HG02943 (cell line): ENCODE measurements at regions not wholly inside any gene's neighbourhood (a gene's known extent, or its start where the extent isn't known, plus 50 kb on each side); places are given as distances from the start of the nearest gene placed in this dataset.
"Not testable (repeated sequence)": the region's sequence is repeated elsewhere in the genome, so short reads cannot be mapped to it uniquely, and the experiment has no call there.

Experiments used
- ATAC-seq: cut with Tn5 transposase; IDR thresholded peaks from one replicate; pipeline ENCODE4 v1.9.1; 2021; ENCODE audit warnings: mild to moderate bottlenecking, low read depth, moderate library complexity; ENCODE audit not compliant: unreplicated experiment

- no peak for ATAC-seq
Measured at GRCh38 chr3:178129109-178129508, 407.1 kb upstream of the KCNMB2 start.

DNA sequence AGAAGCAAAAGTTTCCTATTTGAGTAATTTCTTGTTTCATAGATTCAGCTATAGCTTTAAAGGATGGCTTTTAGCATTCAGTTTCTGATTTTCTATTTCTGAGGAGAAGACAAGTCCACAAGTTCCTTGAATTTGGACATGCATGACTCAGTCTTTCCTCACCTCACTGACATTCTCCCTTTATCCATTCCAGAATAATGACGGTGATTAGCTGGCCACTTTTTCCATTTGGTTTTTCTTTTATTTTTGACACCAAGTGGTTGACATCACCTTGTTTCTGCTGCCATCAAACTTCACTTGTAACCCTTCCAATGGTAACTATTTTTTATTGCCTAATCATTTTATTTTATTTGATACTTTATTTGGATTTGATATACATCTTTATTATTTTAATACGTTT is 404.4 kb upstream of the KCNMB2 start:
- ATAC-seq: no peak

DNA sequence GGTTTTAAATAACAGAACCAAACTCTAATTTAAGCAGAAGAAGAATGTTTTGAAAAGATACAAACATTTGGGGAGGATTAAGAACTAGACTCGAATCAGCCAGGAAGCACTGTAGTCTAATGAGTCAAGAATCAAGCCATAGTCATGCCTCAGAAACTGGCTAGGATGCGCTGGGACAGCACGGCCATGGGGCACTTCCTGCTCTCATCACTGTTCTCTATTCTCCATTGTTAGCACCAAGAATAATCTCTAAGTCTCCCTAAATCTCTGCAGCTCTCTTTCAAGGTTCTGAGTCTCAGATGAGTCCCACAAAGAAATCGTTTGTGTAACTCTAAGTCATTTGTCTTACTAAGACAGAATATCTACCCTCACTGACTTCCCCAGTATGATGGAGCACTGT is 399.0 kb upstream of the KCNMB2 start:
- no peak for ATAC-seq

- ATAC-seq: no peak
Measured at GRCh38 chr3:178137831-178138230, 398.4 kb upstream of the KCNMB2 start.

- no peak for ATAC-seq
Measured at GRCh38 chr3:178139116-178139515, 397.1 kb upstream of the KCNMB2 start.

DNA sequence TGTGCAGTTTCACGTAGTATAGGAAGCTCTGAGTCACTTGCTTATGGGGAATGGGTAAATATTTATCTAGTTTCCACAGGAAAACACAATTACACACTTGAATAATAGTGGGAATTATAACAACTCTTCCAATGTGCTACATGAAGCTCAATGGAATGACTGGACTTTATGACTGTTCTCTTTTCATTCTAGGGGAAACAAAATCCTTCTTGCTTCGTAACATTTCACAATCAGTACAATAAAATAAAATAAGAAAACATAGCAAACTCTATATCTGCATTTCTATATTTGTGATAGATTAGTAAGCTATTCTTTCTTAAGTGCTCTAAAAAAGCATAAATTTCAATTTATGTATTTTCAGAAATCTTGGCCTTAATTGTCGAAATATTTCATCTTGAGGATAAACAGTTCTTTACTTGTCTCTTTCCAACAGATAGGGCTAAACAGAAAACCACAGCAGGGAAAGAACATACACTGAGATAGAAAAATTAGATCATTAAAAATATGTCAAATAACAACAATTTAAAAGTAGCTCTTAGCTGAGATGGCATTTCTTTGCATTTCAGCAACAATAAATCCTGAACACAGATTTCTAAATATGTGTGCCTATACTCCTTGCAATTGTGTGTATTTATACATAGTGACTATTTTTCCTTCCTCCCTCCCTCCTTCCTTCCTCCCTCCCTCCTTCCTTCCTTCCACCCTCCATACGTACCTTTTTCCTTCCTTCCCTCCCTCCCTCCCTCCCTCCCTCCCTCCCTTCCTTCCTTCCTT is 395.5 kb upstream of the KCNMB2 start:
- no peak for ATAC-seq

GRCh38 chr3:178141305-178141684 is 394.9 kb upstream of the KCNMB2 start:
- ATAC-seq: not testable (repeated sequence)

GRCh38 chr3:178146406-178146831 is 389.8 kb upstream of the KCNMB2 start:
- ATAC-seq: no peak

GRCh38 chr3:178147001-178147400 is 389.2 kb upstream of the KCNMB2 start:
- ATAC-seq: no peak

GRCh38 chr3:178152031-178152806 is 384.0 kb upstream of the KCNMB2 start:
- no peak for ATAC-seq

GRCh38 chr3:178152988-178153387 is 383.2 kb upstream of the KCNMB2 start:
- ATAC-seq: no peak

GRCh38 chr3:178155521-178155920 is 380.7 kb upstream of the KCNMB2 start:
- no peak for ATAC-seq

GRCh38 chr3:178156301-178156700 is 379.9 kb upstream of the KCNMB2 start:
- ATAC-seq: no peak

GRCh38 chr3:178159691-178160220 is 376.5 kb upstream of the KCNMB2 start:
- no peak for ATAC-seq

- no peak for ATAC-seq
Measured at GRCh38 chr3:178169421-178169820, 366.8 kb upstream of the KCNMB2 start.

- no peak for ATAC-seq
Measured at GRCh38 chr3:178170698-178171535, 365.3 kb upstream of the KCNMB2 start.

DNA sequence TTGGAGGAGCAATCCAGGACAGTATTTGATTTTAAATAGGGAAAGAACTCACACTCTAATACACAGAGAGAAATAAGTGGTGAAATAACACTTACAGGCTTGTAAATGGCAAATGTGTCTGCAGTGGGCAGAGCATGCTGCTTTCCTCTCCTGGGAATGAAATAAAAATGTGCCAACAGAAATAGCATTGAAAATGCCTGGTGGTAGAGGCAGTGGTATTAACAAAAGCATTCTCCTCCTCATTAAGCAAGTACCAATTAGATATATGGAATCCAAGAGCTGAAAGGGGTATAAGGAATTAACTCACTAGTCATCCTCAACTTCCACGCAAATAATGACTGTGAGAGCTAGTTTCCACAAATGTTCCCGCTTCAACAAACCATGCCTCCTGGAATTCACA is 364.1 kb upstream of the KCNMB2 start:
- ATAC-seq: no peak

DNA sequence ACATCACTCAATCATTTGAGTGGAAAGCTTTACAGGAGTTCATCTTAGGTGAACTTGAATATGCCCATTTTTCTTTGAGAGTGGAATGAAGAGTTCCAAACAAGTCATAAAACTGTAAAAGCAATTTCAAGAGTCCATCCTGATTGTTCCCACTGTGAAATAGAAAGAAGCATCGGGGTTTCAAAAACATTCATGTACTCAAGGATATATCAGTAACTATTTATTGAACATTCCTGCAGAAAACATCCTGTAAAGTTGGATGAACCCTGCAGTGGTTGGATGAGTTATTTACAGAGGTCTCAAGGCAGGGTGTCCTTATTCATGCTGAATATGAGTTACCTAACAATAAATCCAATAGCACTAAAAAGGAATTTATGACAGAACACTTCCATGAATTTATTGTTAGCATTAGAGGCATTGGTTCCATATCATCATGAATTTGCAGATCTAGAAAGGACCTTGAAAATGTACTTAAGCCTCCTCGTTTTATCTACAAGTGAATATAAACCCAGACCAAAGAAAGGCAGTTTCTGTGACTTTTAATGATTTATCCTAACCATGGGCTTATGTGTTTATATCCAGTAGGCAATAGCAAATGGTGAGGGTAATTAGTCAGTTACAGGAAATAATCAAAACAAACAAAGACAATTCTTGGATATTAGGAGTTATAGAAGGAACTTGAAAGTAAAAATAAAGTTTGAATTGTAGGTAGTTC is 361.9 kb upstream of the KCNMB2 start:
- no peak for ATAC-seq

- ATAC-seq: no peak
Measured at GRCh38 chr3:178181088-178181487, 355.1 kb upstream of the KCNMB2 start.

- ATAC-seq: no peak
Measured at GRCh38 chr3:178181784-178182183, 354.5 kb upstream of the KCNMB2 start.
